DND-41 (cell line): ENCODE measurements at regions not wholly inside any gene's neighbourhood (a gene's known extent, or its start where the extent isn't known, plus 50 kb on each side); places are given as distances from the start of the nearest gene placed in this dataset.

Experiments
- CTCF ChIP-seq: IDR thresholded peaks from 2 replicates; pipeline ENCODE4 v1.5.1; 2012; ENCODE audit warnings: borderline replicate concordance, low read length, moderate library complexity, mild to moderate bottlenecking; ENCODE audit not compliant: poor library complexity, severe bottlenecking; ENCODE audit errors: extremely low read depth
- EZH2 ChIP-seq: IDR thresholded peaks from 3 replicates; pipeline ENCODE4 v1.6.1; 2012; ENCODE audit warnings: borderline replicate concordance, low read depth, mild to moderate bottlenecking, moderate library complexity, low read length, inconsistent platforms; ENCODE audit not compliant: severe bottlenecking

- TF ChIP-seq CTCF (no peak), EZH2 (no peak)
Observed at GRCh38 chr4:61011051-61011450, 189.1 kb upstream of the ADGRL3 start.
